GM12874 (cell line): ENCODE measurements at regions not wholly inside any gene's neighbourhood (a gene's known extent, or its start where the extent isn't known, plus 50 kb on each side); places are given as distances from the start of the nearest gene placed in this dataset.

Experiments
- CTCF ChIP-seq: IDR thresholded peaks from 2 replicates; pipeline ENCODE4 v1.5.1; 2011; ENCODE audit warnings: low read depth, mild to moderate bottlenecking, control low read depth, low read length, moderate library complexity; ENCODE audit not compliant: insufficient read depth

DNA sequence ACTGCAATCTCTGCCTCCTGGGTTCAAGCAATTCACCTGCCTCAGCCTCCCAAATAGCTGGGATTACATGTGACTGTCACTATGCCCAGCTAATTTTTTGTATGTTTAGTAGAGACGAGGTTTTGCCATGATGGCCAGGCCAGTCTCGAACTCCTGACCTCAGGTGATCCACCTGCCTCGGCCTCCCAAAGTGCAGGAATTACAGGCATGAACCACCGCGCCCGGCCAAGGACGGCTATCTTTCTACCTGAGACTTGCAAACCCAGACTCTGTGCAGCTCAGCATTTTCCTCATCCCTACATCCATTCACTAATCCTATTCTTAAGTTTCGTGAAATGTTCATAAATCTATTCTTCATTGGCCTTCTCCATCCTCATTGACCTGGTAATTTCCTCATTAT is 330.0 kb downstream of the ANTXR2 start:
- no peak for TF ChIP-seq CTCF

- TF ChIP-seq CTCF: no peak
Observed at GRCh38 chr4:79739912-79740311, 331.9 kb upstream of the GK2 start.

GRCh38 chr4:79723507-79723906 is 315.5 kb upstream of the GK2 start:
- no peak for TF ChIP-seq CTCF

DNA sequence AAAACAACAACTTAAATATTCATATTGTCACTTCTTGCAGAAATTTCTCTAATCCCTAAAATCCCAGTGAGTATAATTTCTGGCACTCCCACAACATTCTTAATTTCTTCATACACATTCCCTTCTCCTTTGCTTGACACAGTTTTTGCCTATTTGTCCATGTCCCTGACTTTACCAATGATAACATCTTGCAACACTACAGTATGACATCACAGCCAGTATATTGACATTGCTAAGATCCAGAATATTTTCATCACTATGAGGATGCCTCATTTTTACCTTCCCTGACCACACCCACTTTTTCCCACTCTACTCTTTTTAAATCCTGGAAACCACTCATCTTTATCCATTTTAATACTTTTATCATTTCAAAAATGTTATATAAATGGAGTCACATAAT is 292.3 kb upstream of the GK2 start:
- TF ChIP-seq CTCF: no peak

DNA sequence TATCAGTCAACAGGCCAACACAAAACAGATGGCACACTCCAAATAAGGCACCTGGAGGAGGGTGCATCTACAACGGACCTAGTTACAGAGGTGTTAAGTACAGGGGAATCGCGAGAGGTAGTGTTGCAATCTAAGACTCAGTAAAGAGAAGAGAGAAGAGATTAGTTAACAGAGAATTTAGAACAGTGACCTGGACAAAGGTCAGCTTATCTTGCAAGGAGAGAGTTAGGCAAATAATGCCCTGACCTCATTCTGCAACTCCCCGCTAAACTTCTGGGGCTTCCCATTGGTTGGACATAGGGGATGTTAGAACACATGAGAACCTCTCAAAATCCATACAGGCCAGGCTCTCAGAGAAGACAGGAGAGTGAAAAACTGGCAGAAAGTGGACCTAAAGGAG is 289.4 kb upstream of the GK2 start:
- no peak for TF ChIP-seq CTCF

DNA sequence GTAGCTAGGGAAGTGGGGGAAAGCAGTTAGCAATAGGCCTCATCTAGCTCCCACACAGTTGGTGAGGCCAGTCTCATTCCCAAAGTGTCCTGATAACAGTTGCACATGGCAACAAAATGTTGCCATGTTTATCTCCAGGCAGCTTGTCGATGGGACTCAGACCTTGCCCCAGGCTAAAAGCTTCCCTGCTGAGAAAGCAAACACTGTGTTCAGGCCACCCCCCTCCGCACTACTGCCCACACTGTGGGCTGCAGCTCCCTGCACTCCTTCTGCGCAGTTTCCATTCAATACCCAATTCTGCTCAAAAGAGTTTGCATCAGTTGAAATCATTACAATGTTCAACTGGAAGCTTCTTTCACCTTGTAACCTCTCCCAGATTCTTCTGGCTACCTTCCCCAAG is 287.8 kb upstream of the GK2 start:
- TF ChIP-seq CTCF: no peak

- no peak for TF ChIP-seq CTCF
Observed at GRCh38 chr4:79689740-79690139, 281.7 kb upstream of the GK2 start.

DNA sequence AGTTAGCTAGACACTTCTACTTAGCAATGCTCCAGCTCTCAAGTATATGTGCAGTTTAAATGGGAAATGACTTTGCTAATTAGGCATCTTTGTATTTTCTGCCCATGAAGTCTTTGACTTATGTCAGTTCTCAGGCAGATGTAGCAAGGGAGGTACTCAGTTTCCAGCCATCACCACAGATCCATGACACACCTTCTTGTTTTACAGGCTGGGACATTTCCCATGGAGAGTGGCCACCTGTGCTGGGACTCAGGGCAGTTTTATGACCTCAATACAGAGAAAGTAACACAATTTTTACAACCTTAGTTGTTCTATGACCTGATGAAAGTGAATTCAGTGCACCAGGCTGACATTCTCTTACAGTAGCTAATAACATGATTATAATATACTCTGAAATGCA is 280.7 kb upstream of the GK2 start:
- TF ChIP-seq CTCF: no peak
